HG03571 (cell line): ENCODE measurements at regions not wholly inside any gene's neighbourhood (a gene's known extent, or its start where the extent isn't known, plus 50 kb on each side); places are given as distances from the start of the nearest gene placed in this dataset.

Experiments
- ATAC-seq: cut with Tn5 transposase; IDR thresholded peaks from one replicate; pipeline ENCODE4 v1.9.1; 2021; ENCODE audit not compliant: unreplicated experiment

DNA sequence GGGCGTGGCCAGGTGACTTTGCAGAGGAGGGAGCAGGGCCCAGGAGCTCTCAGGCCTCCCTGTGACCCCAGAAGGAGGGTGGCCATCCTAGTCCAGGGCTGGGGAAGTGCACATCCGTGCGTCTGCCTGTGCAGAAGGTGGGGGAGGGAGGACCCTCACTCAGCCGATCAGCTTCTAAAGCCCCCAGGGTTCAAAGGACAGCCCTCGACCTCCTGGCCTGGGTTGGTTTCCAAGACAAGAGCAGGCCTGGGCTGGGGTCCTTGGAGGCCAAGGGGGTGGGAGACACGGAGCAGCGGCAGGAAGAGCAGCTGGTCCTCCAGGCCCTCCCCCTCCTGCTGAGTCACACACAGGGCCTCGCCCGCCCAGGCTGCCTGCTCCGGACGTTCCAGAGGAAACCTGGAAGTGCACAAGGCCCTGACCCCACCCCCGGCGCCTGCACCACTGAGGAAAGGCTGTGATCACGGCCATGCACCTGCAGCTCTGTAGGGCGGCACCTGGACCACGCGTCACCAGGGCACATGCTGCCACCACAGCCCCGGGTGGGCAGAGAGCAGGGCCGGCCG is 67.1 kb upstream of the ZNF469 start:
- ATAC-seq = no peak

- no peak for ATAC-seq
These were observed 66.6 kb upstream of the ZNF469 start for GRCh38 chr16:88316151-88316550.

DNA sequence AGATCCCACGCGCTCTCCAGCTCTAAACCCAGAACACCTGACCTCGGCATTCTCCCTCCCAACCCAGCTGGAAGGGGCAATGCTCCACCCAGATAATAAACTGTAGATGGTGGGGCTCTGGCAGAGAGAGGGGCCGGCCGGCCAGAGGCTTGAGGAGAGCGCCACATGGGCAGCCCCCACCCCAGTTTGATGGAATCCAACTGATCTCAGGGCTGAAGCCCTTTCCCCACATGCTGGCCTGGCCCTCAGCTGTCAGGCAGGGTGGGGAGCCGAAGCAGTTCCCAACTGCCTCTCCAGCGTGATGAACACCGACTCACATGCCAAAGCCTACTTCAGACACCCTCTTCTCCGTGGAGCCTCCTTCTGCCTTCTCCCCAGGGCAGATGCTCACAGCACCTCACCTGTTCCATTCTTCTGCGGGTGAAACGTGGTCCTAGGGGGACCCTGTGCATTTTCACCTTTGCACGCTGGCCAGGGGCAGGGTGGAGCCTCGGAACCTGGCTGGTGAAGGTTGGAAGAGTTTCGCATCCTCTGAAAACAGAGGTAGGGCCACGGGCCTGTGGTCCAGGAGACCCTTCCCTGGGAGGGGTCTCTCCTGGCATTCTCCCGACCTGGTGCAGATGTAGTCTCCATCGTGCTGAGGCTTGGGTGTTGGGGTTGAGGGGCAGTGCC is 65.7 kb upstream of the ZNF469 start:
- ATAC-seq = no peak

- ATAC-seq = no peak
These were observed 65.2 kb upstream of the ZNF469 start for GRCh38 chr16:88317613-88317965.

DNA sequence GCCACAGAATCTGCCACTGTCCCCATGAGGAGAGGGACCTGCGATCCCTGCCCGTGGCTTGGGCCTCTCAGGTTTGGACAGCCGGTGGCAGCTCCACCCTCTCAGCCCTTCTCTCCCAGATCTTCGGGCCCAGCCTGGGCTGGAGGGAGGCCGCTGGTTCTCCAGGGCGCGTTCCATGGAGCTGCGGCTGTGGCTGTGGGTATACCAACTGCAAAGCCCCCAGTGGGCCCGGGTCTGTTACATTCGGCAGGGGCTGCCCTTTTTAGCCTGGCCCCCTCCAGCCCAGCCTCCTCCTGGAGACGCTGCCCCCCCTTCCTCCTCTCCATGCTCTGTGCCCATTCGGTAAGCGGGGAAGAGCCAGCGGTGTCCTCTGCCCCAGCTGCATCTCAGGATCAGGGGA is 64.7 kb upstream of the ZNF469 start:
- no peak for ATAC-seq

GRCh38 chr16:88318521-88318920 is 64.2 kb upstream of the ZNF469 start:
- ATAC-seq = no peak

DNA sequence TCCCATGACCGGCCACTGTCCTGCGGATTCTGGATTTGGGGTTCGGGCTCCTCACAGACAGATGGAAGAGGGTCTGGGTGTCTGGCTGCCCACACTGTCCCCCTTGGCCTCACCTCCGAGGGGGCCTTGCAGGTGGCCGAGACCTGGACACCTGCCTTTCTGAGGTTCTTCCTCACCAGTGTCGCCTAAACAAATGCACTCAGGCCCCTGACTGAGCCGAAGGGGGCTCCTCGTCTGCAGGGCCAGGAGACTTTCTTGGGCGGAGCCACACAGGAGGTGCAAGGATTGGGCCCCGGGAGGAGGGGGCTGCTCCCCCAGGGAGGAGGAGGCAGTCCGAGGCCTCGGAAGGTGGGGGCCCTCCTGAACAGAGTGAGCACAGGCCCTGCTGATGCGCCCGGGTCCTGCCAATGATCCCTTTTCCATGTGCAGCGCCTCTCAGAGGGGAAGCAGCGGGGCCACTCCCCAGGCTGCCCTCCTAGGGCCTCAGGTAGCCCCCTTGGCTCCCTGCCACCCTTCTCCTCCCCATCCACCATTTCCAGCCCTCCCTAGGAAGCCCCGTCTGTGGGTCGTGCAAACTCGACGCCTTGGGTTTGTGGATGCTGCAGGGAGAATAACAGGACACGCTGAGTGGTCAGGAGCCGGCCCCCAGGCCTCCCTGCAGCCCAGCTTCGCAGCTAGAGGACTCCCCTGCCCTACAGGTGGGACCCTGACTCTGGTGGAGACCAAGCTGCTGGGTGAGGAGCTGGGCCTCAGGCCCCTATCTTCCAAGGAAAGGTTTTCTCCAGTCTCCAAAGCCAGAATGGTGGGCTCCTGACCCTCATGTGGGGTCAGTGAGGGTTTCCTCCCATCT is 63.4 kb upstream of the ZNF469 start:
- ATAC-seq = no peak

DNA sequence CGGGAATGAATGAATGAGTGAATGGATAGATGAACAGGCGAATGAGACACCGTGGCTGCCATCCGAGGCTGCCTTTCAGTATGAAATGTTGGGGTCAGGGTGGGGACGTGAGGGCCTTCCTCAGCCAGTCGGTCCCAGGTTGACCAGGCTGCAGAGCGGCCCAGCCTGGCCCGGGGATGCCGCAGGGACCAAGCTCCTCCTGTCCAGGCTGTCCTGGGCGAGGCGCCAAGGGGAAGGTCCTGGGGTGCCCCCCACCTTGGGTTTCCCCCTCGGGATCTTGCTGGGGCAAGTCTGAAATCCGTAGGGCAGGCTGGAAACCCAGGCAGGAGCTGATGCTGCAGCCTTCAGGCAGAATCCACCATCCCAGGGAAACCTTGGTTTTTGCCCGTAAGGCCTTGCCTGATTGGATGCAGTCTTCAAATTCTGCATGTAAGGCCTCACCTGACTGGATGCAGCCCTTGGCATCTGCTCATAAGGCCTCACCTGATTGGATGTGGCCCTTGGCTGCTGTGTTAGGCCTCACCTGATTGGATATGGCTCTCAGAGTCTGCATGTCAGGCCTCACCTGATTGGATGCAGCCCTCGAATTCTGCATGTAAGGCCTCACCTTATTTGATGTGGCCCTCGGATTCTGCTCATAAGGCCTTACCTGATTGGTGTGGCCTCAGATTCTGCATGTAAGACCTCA is 61.7 kb upstream of the ZNF469 start:
- ATAC-seq = no peak

DNA sequence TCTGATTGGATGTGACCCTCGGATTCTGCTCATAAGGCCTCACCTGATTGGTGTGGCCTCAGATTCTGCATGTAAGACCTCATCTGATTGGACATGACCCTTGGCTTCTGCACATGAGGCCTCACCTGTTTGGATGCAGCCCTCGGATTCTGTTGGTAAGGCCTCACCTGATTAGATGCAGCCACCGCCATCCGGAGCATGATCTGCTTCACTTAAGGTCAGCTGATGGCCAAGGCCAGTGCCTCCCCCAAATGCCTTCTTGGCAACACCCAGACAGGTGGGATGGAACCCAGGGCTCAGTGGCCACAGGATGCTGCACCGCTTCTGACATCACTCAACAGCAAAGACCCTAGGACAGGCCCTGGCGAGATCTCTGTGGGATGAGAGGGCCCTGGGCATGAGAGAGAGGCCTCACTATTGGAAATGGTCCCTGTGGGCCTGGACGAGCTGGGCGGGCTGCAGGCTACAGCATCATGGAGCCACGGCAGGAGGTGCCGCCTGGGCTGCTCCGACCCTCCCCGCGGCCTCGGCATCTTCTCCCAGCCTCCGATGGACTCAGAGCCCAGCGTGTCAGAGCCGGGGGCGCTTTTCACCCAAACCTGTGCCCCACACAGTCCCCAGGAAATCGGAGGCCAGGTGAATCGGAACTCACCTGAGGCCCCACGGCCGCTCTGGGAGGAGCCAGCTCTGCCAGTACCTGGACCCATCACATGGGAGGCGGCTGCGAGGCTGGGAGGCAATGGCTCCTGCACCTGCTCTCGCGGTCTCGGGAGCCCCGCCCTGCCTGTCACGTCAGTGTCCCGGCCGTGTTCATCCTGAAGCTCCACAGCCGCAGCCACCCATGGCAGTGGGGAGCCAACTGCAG is 60.9 kb upstream of the ZNF469 start:
- no peak for ATAC-seq

- no peak for ATAC-seq
These were observed 60.2 kb upstream of the ZNF469 start for GRCh38 chr16:88322500-88322970.

DNA sequence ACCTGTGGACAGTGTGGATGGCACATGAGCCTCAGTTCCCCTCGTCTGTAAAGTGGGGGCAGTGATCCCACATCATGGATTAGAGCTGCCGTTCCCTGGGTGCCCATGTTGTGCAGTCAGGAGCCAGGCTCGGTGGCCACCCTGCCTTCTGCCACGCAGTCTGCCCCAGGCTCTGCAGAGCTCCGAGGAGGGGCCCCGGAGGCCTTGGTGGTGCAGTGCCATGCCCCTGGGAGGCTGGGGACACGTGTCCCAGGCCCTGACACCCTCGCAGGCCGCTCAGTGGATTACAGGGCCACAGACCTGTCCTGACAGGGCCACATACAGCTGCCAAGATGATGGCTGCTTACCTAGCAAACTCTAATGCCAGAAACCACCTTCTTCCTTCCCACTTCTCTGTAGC is 59.7 kb upstream of the ZNF469 start:
- no peak for ATAC-seq

DNA sequence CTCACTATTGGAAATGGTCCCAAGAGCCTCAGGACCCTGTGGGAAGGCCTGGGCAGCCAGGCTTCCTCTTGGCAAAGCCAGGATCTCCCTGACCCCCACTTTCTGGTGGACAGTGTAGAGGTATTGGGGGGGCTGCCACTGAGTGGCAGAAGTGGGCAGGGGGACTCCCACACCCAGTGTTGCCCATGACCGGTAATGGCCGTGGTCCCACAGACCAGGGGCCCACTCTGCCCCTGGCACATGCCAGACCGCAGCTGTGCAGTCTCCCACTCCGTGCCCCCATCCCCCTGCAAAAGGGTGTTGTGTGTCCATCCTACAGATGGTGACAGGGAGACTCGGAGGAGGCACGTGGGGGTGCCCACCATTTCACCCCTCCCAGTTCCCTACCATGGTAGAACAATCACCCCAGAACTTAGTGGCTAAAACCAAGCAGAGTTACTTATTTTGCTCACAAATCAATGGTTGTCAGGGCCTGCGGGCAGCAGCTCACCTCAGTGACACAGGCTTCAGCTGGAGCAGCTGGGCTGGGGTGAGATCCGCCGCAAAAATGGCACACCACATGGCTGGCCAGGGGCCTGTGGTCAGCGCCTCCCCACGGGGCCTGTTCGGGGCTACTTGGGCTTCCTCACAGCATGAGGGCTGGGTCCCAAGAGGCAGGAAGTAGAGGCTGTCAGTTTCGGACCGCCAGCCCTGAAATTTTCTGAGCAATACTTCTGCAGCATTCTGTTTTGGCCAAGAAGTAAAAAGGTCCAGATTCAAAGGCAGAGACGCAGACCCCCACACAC is 59.0 kb upstream of the ZNF469 start:
- ATAC-seq = no peak

DNA sequence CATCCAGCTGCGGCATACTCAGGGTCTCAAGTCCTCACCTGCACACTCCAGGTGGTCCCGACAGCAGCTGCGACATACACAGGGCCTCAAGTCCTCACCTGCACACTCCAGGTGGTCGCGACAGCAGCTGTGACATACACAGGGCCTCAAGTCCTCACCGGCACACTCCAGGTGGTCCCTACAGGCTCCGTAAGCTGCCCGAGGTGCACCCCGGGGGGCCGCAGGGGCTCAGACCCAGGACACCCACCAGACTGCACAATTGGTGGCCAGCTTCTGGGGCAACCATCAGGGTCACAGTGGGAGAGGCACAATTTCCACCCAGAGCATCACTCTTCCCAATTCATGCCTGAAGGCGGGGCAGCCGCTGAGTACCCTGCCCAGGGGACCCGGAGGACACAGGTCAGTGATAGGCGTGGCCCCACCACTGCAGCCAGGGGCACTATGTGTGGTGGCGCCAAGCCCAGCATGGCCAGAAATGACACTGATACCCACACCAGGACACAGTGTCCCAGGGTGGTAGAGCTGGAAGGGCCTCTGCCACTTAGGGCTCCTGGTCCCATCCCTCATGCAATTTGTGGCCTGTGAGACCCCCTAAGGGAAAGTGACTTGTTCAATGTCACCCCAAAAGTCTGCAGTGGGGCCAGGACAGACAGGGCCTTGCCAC is 57.5 kb upstream of the ZNF469 start:
- no peak for ATAC-seq

DNA sequence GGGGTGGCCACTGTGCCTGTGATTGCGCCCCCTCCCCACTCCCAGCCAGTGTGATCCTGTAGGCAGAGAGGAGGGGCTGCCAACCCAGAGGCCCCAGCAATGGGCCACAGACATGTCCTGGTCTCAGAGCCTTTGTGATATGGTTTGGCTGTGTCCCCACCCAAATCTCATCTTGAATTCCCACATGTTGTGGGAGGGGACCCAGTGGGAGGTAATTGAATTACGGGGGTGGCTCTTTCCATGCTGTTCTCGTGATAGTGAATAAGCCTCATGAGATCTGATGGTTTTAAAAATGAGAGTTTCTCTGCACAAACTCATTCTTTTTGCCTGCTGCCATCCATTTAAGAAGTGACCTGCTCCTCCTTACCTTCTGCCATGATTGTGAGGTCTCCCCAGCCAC is 56.8 kb upstream of the ZNF469 start:
- no peak for ATAC-seq

DNA sequence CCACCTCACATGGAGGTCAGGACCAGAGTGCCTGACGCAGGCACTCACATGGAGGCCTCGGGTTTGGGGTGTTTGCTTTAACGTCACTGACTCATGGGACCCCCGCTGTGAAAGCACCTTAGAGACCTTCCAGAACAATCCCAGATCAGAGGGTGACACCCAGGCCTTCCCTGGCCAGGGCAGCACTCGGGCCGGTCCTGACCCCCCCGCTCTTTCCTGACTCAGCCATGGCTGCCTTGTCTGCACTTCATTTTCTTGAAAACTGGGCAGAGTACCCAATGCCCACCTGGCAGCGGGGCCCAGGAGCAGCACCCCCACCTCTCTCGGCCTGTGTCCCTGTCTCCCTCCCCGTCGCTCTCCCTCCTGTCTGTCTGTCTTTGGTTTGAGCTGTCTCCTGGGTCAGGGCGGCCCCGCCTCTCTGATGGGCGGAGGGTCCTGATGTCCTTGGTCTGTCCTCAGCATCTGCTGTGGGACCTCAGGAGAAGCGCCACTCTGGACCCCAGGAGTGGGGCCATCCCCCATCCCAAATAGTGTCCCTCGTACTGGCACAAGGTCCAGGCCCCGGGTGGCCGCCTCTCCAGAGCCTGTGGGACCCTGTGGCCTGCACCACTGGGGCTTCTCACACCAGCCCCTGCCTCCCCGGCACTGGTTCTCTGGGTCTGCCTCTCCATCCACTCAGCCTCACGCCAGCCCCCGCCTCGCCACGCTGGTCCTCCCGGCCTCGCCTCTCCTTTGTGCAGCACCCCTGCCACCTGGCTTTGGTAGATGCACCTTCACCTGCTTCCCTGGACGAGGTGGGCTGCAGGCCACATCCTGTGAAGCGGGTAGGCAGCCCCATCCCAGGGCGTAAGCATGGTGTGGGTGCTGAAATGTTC is 55.9 kb upstream of the ZNF469 start:
- ATAC-seq = no peak

- no peak for ATAC-seq
These were observed 55.0 kb upstream of the ZNF469 start for GRCh38 chr16:88327561-88328312.

DNA sequence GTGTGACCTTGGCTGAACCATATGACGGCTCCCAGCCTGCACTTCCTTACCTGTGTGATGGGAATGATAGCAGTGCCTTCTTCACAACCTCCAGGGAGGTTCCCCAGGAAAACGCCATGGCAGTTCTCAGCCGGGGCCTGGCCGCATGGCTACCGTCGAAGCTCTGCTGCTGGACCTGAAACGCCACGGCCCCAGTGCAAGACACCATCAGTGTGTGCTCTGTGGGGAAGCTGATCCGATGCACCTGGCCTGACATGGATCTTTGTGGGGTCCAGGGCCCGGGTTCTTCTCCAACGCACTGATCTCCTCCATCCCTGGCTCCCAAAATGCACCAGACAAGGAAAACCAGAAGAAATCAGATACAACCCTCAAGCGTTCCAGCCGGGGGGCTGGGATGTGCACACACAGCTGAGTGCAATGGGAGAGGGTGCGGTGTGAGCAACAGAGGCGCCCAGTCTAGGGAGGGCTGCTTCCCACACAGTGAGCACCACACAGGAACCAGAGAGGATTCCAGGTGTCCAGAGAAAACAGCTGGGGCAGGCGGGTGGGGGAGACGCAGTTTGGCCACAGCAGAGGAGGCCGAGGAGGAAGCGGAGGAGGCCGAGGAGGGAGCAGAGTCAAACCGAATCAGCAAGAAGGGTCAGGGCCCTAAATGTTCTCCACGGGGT is 54.3 kb upstream of the ZNF469 start:
- no peak for ATAC-seq
